ENCODE measurements at regions not wholly inside any gene's neighbourhood (a gene's known extent, or its start where the extent isn't known, plus 50 kb on each side); places are given as distances from the start of the nearest gene placed in this dataset.

DNA sequence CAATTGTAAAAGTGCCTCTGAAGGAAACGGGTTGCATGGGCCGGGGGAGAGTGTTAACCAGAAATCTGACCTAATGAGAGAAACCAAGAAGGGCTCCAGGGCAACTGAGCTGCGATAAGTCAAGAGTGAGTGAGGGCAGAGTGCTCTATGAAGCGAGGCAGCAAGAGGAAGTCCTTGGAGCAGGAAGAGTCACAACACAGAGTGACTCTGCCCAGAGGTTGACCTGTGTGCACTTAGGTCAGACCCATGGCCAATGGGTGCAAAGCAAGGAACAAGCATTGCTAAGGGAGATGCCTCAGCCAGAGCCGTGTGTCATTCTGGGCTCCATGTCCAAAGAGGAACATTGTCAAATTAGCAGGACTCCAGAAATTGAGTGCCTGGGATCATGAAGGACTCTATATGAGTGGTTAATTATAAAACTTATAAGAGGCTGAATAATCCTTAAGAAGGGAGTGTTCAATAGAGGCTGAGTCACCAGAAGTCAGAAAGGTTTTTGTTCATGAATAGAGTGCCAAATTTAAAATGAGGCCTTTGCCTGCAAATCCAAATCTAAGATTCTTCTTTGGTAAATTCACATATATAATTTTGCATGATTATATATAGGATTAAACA is 438.5 kb downstream of the MED10 start:
- Histone ChIP-seq H3K79me2 (ENCODE audit: control insufficient read depth, insufficient read depth, low read length) (no peaks in the 10 kb centered on the region), H4K20me1 (ENCODE audit: control insufficient read depth, extremely low read depth, insufficient read depth, low read length) (no peaks in the 10 kb centered on the region), H3K9me3 (ENCODE audit: control insufficient read depth, insufficient read depth, low read depth, low read length) (no peaks in the 10 kb centered on the region), H3K27ac (ENCODE audit: insufficient read depth, low read length) (no peak overlapping the region), H3K9ac (ENCODE audit: insufficient read depth, low read length) (no peak overlapping the region), H3K4me2 (ENCODE audit: extremely low read depth, insufficient read depth, low read length) (no peak overlapping the region), H3K4me3 (replicated peaks in 1 of 4; ENCODE audit: control extremely low read depth in 1 of 4, insufficient read depth in 1 of 4, low read depth in 3 of 4, low read length in 4 of 4) (no peak overlapping the region), H3K27me3 (ENCODE audit: control insufficient read depth, insufficient read depth, low read length) (no peaks in the 10 kb centered on the region), H3K4me1 (ENCODE audit: control insufficient read depth, extremely low read depth, insufficient read depth, low read length) (no peaks in the 10 kb centered on the region), H2AFZ (ENCODE audit: low read length) (no peak overlapping the region), H3K36me3 (ENCODE audit: control insufficient read depth, insufficient read depth, low read length) (no peaks in the 10 kb centered on the region)
- no peak for DNase-seq (ENCODE audit: low read depth in 2 of 2)
- TF ChIP-seq, protein P1, sequence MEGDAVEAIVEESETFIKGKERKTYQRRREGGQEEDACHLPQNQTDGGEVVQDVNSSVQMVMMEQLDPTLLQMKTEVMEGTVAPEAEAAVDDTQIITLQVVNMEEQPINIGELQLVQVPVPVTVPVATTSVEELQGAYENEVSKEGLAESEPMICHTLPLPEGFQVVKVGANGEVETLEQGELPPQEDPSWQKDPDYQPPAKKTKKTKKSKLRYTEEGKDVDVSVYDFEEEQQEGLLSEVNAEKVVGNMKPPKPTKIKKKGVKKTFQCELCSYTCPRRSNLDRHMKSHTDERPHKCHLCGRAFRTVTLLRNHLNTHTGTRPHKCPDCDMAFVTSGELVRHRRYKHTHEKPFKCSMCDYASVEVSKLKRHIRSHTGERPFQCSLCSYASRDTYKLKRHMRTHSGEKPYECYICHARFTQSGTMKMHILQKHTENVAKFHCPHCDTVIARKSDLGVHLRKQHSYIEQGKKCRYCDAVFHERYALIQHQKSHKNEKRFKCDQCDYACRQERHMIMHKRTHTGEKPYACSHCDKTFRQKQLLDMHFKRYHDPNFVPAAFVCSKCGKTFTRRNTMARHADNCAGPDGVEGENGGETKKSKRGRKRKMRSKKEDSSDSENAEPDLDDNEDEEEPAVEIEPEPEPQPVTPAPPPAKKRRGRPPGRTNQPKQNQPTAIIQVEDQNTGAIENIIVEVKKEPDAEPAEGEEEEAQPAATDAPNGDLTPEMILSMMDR (conservative IDR thresholded peaks at IDR 0.05 in 1 of 2, IDR thresholded peaks at IDR 0.05 in 1 of 2; ENCODE audit: low read depth in 1 of 2, low read length in 2 of 2): no peak
- no peak for TF ChIP-seq EZH2 (IDR thresholded peaks at IDR 0.05; ENCODE audit: low read length, missing control alignments)

DNA sequence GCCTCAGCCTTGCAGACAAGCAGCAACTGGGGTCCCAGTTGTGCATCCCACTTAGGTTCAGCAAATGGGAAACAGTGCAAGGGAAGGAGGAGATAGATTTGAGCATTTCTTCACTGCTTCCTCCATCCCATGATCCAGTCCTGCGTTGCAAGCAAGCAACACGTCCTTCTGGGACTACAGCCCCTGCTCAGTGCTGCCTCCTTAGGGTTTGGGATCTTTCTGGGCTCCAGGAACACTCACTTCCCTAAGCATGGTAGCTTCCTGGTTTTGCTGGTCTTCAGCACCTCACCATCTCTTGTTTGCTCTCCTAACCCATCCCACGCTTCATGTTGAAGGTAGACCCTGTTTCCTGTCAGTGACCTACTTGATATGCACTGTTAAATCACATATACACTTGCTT is 444.7 kb downstream of the MED10 start:
- H2AFZ ChIP-seq (ENCODE audit: low read length): no peak overlapping the region
- TF ChIP-seq, protein P1 (conservative IDR thresholded peaks at IDR 0.05 in 1 of 2, IDR thresholded peaks at IDR 0.05 in 1 of 2; ENCODE audit: low read depth in 1 of 2, low read length in 2 of 2): no peak
- TF ChIP-seq EZH2 (IDR thresholded peaks at IDR 0.05; ENCODE audit: low read length, missing control alignments): no peak
- DNase-seq (ENCODE audit: low read depth in 2 of 2): no peak
- no peaks in the 10 kb centered on the region for H3K79me2 ChIP-seq (ENCODE audit: control insufficient read depth, insufficient read depth, low read length)
- H3K9me3 ChIP-seq (ENCODE audit: control insufficient read depth, insufficient read depth, low read depth, low read length): no peaks in the 10 kb centered on the region
- no peak overlapping the region for H3K9ac ChIP-seq (ENCODE audit: insufficient read depth, low read length)
- H4K20me1 ChIP-seq (ENCODE audit: control insufficient read depth, extremely low read depth, insufficient read depth, low read length): no peaks in the 10 kb centered on the region
- H3K36me3 ChIP-seq (ENCODE audit: control insufficient read depth, insufficient read depth, low read length): no peaks in the 10 kb centered on the region
- no peaks in the 10 kb centered on the region for H3K27me3 ChIP-seq (ENCODE audit: control insufficient read depth, insufficient read depth, low read length)
- H3K27ac ChIP-seq (ENCODE audit: insufficient read depth, low read length): no peak overlapping the region
- no peaks in the 10 kb centered on the region for H3K4me1 ChIP-seq (ENCODE audit: control insufficient read depth, extremely low read depth, insufficient read depth, low read length)
- H3K4me3 ChIP-seq (replicated peaks in 1 of 4; ENCODE audit: control extremely low read depth in 1 of 4, insufficient read depth in 1 of 4, low read depth in 3 of 4, low read length in 4 of 4): no peak overlapping the region
- no peak overlapping the region for H3K4me2 ChIP-seq (ENCODE audit: extremely low read depth, insufficient read depth, low read length)

DNA sequence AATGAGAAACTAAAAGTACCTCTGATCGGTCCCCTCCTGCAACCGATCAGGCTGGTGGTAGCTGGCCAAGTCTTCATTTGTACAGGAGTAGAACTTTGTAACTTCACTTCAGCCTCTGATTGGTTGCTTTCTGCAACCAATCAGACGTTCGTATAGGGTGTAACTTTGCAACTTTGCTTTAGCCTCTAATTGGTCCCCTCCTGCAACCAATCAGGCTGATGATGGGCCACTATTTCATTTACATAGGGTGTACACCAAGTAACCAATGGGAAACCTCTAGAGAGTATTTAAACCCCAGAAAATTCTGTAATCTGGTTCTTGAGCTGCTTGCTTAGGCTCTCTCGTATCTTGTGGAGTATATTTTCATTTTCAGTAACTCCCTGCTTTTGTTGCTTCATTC is 445.5 kb downstream of the MED10 start:
- Histone ChIP-seq H3K27me3 (ENCODE audit: control insufficient read depth, insufficient read depth, low read length) (no peaks in the 10 kb centered on the region), H3K4me2 (ENCODE audit: extremely low read depth, insufficient read depth, low read length) (no peak overlapping the region), H3K79me2 (ENCODE audit: control insufficient read depth, insufficient read depth, low read length) (no peaks in the 10 kb centered on the region), H2AFZ (ENCODE audit: low read length) (no peak overlapping the region), H3K9me3 (ENCODE audit: control insufficient read depth, insufficient read depth, low read depth, low read length) (no peaks in the 10 kb centered on the region), H4K20me1 (ENCODE audit: control insufficient read depth, extremely low read depth, insufficient read depth, low read length) (no peaks in the 10 kb centered on the region), H3K27ac (ENCODE audit: insufficient read depth, low read length) (no peak overlapping the region), H3K9ac (ENCODE audit: insufficient read depth, low read length) (no peak overlapping the region), H3K36me3 (ENCODE audit: control insufficient read depth, insufficient read depth, low read length) (no peaks in the 10 kb centered on the region), H3K4me1 (ENCODE audit: control insufficient read depth, extremely low read depth, insufficient read depth, low read length) (no peaks in the 10 kb centered on the region), H3K4me3 (replicated peaks in 1 of 4; ENCODE audit: control extremely low read depth in 1 of 4, insufficient read depth in 1 of 4, low read depth in 3 of 4, low read length in 4 of 4) (no peak overlapping the region)
- TF ChIP-seq EZH2 (IDR thresholded peaks at IDR 0.05; ENCODE audit: low read length, missing control alignments): no peak
- TF ChIP-seq, protein P1 (conservative IDR thresholded peaks at IDR 0.05 in 1 of 2, IDR thresholded peaks at IDR 0.05 in 1 of 2; ENCODE audit: low read depth in 1 of 2, low read length in 2 of 2): no peak
- DNase-seq (ENCODE audit: low read depth in 2 of 2): no peak

Data from fibroblast of lung (primary cell).